GM18873 (cell line): ENCODE measurements at regions not wholly inside any gene's neighbourhood (a gene's known extent, or its start where the extent isn't known, plus 50 kb on each side); places are given as distances from the start of the nearest gene placed in this dataset.

Source experiments
- ATAC-seq: cut with Tn5 transposase; IDR thresholded peaks from one replicate; pipeline ENCODE4 v1.9.1; 2021; ENCODE audit warnings: mild to moderate bottlenecking, moderate library complexity, moderate number of reproducible peaks; ENCODE audit not compliant: unreplicated experiment, low FRiP score

- ATAC-seq: no peak
Observed at GRCh38 chr1:60331647-60332046, 258.1 kb upstream of the C1orf87 start.

- ATAC-seq: no peak
Observed at GRCh38 chr1:60329651-60330050, 256.1 kb upstream of the C1orf87 start.

GRCh38 chr1:60311838-60312237, 238.3 kb upstream of the C1orf87 start:
- ATAC-seq: no peak

DNA sequence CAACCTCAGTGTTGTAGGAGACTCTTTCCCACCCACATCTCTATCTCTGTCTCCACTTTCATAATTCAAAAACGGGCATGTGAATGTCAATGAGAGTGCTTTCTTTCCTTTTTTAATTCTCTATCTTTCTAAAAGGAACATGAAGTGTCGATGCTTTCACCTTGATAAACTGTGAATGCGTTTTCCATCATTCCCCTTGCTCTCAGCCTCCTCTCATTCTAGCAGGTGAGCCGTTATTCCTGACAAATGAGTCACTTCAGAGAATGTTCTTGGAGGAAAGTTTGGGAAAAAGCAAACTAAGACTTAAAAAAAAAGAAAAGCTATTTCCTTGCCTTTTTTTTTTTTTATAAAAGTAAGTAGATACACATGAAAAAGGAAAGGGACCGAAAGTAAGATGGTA, 226.0 kb upstream of the C1orf87 start:
- ATAC-seq: no peak

DNA sequence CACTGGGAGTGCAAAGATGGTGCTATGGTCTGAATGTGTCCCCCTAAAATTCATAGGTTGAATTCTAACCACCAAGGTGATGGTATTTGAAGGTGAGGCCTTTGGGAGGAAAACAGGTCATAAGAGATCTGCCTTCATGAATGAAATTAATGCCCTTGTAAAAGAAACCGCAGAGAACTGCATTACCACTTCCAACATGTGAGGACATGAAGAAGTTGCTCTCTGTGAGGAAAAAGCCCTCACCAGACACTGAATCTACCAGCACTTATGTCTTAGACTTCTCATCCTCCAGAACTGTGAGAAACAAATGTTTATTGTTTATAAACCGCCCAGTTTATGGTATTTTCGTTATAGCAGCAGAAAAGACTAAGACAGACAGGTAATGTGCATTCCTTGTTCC, 224.7 kb upstream of the C1orf87 start:
- no peak for ATAC-seq

DNA sequence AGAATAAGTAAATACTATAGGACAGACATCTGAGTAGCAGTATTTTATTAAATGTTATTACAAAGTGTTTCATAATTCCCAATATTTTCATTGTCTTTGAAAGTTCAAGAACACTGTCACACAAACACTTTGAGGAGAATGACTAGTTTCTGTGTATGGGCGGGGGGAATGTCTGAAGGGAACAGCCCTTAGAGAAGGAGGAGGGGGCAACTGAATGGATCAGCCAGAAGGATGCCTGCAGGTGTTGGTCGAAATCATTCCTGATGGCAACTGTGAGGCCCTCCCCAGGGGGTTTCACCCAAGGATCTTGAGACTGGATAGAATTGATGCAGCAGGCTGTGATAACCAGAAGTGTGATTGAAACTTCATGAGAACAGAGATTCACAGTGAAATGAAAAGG, 223.2 kb upstream of the C1orf87 start:
- no peak for ATAC-seq

GRCh38 chr1:60292140-60292539, 218.6 kb upstream of the C1orf87 start:
- ATAC-seq: no peak

GRCh38 chr1:60290393-60290792, 216.8 kb upstream of the C1orf87 start:
- ATAC-seq: no peak

DNA sequence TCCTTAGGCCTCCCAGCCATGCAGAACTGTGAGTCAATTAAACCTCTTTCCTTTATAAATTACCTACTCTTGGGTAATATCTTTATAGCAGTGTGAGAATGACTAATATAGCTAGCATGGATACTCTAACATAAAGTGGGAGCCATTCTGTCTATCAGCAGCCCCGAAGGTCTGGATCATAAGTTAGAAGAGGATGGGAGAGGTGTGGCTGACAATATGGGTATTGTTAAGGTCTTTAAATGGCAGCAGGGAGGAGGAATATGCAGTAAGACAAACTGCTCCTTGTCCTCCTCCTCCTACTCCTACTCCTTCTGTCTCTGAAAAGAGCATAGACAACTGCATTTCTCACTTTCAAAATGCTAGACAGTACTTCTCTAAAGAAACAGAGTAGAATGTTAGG, 214.0 kb upstream of the C1orf87 start:
- ATAC-seq: no peak

- ATAC-seq: no peak
Observed at GRCh38 chr1:60283690-60284089, 210.1 kb upstream of the C1orf87 start.

DNA sequence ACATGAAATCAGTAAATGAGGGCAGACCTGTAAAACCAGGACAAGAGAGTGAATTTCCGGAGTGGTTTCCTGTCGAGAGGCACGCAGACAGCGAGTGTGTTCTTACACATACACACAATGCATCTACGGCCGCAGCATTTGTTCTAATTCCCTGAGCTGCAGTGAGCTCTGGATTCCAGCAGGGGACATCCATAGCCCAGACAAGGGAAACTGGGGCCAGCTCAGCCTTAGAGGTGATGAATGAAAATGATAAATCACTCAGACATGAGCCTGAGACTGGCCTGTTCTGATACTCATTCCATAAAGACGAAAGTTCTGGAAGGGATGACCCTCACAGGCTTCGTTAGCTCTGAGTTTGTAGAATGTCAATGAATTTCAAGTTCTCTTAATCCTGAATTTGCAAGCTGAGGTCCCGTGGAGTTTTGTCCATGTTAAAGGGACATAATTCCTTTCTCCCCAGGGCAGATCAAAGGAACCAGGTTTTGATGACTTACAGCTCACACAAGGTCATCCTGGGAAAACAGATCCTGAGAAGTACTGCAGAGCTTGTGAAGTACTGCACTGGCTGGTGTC, 207.9 kb upstream of the C1orf87 start:
- ATAC-seq: peak; percentile 60

- no peak for ATAC-seq
Observed at GRCh38 chr1:60280819-60281218, 207.2 kb upstream of the C1orf87 start.

GRCh38 chr1:60280256-60280655, 206.7 kb upstream of the C1orf87 start:
- ATAC-seq: no peak

GRCh38 chr1:60279798-60280197, 206.2 kb upstream of the C1orf87 start:
- ATAC-seq: no peak

- ATAC-seq: no peak
Observed at GRCh38 chr1:60277269-60277668, 203.7 kb upstream of the C1orf87 start.

GRCh38 chr1:60274422-60275290, 201.1 kb upstream of the C1orf87 start:
- ATAC-seq: no peak

GRCh38 chr1:60273185-60273584, 199.6 kb upstream of the C1orf87 start:
- ATAC-seq: no peak

GRCh38 chr1:60271041-60271440, 197.5 kb upstream of the C1orf87 start:
- ATAC-seq: no peak

GRCh38 chr1:60268451-60268850, 194.9 kb upstream of the C1orf87 start:
- no peak for ATAC-seq

DNA sequence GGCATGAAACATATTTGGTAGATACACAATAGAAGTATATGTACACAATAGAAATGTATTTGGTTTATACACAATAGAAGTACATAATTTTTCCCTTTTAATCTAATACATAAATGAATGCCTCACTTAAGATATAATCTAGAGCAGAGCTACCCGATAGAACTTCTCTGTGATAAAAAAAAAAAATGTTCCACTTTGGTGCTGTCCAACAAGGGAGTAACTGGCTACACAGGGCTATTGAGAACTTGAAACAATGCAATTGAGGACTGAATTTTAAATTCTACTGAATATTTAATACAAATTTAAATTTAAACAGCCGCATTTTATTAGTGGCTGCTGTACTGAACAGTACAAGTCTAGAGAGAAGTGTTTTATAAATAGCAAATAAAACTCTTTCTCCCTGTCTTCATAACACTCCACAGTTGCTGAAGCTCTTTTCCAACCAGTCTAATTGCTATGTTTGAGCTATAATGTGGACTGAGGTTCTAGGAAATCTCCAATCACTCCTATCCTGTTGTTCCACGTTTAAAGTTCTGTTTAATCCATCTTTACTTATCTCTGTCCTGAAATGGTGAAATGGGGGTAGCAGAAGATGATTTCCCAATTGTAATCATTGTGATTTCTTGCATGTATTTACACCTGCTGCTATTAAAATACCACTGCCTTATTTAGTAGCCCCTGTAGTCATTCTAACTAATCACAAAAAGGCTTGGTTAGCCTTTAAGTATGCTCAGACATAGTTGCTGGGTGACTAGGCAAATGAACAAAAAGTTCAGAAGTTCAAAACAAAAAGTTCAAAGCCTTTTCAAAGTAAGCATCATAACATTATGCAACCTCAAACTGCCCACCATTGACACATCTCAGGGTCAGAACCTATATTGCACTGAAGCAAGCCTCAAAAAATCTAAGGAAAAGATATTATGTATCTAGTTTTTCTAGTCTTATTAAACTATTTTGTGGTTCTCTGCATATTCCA, 192.3 kb upstream of the C1orf87 start:
- ATAC-seq: no peak

GRCh38 chr1:60262701-60263100, 189.1 kb upstream of the C1orf87 start:
- no peak for ATAC-seq
